ENCODE measurements at regions not wholly inside any gene's neighbourhood (a gene's known extent, or its start where the extent isn't known, plus 50 kb on each side); places are given as distances from the start of the nearest gene placed in this dataset.
"Not testable (repeated sequence)": the region's sequence is repeated elsewhere in the genome, so short reads cannot be mapped to it uniquely, and the experiment has no call there.

DNA sequence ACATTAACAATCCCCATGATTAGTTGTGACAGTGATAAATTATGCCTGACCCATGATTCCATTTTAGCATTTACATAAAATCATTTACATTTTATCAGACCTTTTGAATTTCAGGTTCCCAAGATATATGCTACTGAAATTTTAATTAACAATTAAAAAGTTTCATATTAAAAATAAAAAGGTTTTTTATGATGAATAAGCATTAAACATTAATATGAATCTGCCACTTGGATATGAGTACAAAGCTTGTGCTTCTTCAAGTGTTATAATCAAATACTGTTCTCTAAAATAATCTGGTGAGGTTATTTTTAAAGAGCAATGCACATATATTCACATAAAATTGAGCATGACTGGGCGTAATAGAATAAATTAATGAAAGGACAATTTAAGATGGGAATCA, 1218.0 kb downstream of the CNTNAP5 start:
- 81 to 98% (median 92%) methylated on average over 1 of the region's 1 CpG for WGBS, 5 donors
- intact Hi-C loops (cut with DNase I; ENCODE audit: low total_unique reads): no loop called here
- H3K27ac ChIP-seq: no peak overlapping the region

DNA sequence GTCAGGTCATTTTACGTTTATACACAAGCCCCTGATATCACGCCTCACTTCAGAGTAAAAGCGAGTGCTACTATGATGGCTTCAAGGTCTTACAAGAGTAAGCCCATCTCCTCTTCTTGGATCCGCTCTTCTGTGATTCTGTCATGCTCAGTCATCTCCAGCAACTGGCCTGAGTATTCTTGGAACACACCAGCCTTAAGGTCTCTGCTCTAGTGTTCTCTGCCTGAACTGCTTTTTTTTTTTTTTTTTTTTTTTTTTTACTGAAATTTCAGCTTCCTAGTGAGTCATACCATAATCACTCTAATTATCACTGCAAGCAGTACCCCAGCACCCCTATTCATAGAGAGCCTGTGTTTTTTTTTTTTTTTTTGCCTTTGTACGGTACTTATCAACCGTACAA, 1228.9 kb downstream of the CNTNAP5 start:
- Histone ChIP-seq H3K4me1 (no peaks in the 10 kb centered on the region), H3K9me3 (no peaks in the 10 kb centered on the region), H3K27ac (no peak overlapping the region), H3K4me3 (no peak overlapping the region), H3K27me3 (replicated peaks in 1 of 7) (no peaks in the 10 kb centered on the region), H3K36me3 (no peaks in the 10 kb centered on the region)
- 89 to 93% (median 91%) methylated on average over 6 of the region's 6 CpGs for WGBS, 5 donors
- DNase-seq: no peak
- intact Hi-C loops (cut with DNase I; ENCODE audit: low total_unique reads): no loop called here
- TF ChIP-seq POLR2A (IDR thresholded peaks at IDR 0.05): no peak
- TF ChIP-seq, protein P1, sequence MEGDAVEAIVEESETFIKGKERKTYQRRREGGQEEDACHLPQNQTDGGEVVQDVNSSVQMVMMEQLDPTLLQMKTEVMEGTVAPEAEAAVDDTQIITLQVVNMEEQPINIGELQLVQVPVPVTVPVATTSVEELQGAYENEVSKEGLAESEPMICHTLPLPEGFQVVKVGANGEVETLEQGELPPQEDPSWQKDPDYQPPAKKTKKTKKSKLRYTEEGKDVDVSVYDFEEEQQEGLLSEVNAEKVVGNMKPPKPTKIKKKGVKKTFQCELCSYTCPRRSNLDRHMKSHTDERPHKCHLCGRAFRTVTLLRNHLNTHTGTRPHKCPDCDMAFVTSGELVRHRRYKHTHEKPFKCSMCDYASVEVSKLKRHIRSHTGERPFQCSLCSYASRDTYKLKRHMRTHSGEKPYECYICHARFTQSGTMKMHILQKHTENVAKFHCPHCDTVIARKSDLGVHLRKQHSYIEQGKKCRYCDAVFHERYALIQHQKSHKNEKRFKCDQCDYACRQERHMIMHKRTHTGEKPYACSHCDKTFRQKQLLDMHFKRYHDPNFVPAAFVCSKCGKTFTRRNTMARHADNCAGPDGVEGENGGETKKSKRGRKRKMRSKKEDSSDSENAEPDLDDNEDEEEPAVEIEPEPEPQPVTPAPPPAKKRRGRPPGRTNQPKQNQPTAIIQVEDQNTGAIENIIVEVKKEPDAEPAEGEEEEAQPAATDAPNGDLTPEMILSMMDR (IDR thresholded peaks at IDR 0.05 in 8 of 11, conservative IDR thresholded peaks at IDR 0.05 in 3 of 11): no peak
- no peak for TF ChIP-seq POLR2AphosphoS5 (IDR thresholded peaks at IDR 0.05)

More for the DNA sequence above, 1218.0 kb downstream of the CNTNAP5 start:
- Histone ChIP-seq H3K27me3 (replicated peaks in 1 of 7) (no peaks in the 10 kb centered on the region), H3K9me3 (peaks cover 0 to 6% (median 0%) of the 10 kb centered on the region in 8 donors), H3K36me3 (no peaks in the 10 kb centered on the region), H3K4me3 (no peak overlapping the region), H3K4me1 (no peaks in the 10 kb centered on the region)
- TF ChIP-seq, protein P1 (IDR thresholded peaks at IDR 0.05 in 8 of 11, conservative IDR thresholded peaks at IDR 0.05 in 3 of 11): no peak
- no peak for TF ChIP-seq POLR2AphosphoS5 (IDR thresholded peaks at IDR 0.05)
- no peak for TF ChIP-seq POLR2A (IDR thresholded peaks at IDR 0.05)
- DNase-seq: no peak

DNA sequence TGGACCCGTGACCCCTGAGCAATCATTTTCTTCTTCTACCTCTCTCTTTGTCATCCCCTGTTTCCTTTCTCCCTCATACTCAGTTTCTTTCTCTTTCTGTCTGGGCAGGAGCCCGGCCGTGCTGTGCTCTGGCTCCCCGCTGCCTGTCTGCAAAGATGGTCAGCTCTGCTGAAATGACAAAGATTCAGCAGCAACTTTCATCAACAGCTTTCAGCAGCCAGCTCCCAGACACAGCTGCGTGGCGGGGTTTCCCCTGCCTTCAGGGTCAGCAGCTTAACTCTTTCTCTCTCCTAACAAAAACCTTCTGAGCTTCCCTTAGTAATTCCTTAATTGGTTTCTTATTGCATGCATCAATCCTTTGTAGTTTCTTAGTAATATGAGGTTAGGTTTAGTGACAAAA, 1234.4 kb downstream of the CNTNAP5 start:
- Histone ChIP-seq H3K4me1 (no peaks in the 10 kb centered on the region), H3K9me3 (peaks cover 0 to 11% (median 0%) of the 10 kb centered on the region in 8 donors), H3K27me3 (replicated peaks in 1 of 7) (no peaks in the 10 kb centered on the region), H3K36me3 (no peaks in the 10 kb centered on the region), H3K27ac (no peak overlapping the region), H3K4me3 (no peak overlapping the region)
- TF ChIP-seq, protein P1 (IDR thresholded peaks at IDR 0.05 in 8 of 11, conservative IDR thresholded peaks at IDR 0.05 in 3 of 11): no peak
- TF ChIP-seq POLR2AphosphoS5 (IDR thresholded peaks at IDR 0.05) (no peak), POLR2A (IDR thresholded peaks at IDR 0.05) (no peak)
- no peak for DNase-seq
- intact Hi-C loops (cut with DNase I; ENCODE audit: low total_unique reads): no loop called here
- WGBS, 5 donors: 65 to 74% (median 71%) methylated on average over 6 of the region's 6 CpGs

DNA sequence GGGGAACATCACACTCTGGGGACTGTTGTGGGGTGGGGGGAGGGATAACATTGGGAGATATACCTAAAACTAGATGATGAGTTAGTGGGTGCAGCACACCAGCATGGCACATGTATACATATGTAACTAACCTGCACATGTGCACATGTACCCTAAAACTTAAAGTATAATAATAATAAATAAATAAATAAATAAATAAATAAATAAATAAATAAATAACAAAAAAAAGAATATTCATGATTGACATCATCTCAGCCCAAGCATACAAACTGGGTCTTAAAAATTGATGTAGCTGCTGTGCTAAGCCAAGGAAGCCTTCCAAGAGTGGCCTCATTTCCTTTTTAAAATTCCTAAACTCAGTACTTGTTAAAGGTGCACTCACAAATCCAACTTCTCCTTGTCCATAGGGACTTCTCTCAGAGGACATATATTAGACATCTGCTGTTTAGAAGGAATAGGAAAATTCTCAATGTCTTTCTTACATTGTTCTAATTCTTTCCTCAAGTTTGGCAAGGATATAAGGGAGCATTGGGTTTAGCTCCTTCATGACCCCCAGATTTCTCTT, 1235.4 kb downstream of the CNTNAP5 start:
- H3K36me3 ChIP-seq; DNase-seq; H3K27me3 ChIP-seq (replicated peaks in 1 of 7); H3K27ac ChIP-seq; H3K4me3 ChIP-seq; H3K4me1 ChIP-seq; intact Hi-C loops (cut with DNase I; ENCODE audit: low total_unique reads): not testable (repeated sequence)
- H3K9me3 ChIP-seq: peaks cover 0 to 11% (median 0%) of the 10 kb centered on the region in 8 donors

DNA sequence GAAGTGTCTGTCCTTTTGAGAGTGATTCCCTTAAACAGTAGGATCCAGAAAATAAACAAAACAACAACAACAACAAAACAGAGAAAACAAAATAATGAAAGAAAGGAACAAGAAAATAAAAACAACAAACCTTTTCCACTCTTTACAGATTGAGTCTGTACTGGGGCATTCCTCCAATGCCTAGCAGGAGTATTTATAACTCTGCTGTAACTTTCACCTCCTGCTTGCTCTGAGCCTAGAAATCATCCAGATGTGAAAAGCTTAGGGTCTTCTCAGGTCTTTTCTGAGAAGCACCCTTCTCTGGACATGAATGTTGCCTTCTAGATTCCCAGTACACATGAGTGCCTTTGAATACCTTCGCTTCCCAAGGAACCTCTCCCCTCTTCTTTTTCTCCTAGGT, 1239.4 kb downstream of the CNTNAP5 start:
- no peaks in the 10 kb centered on the region for H3K36me3 ChIP-seq
- WGBS, 5 donors: 82 to 90% (median 86%) methylated on average over 1 of the region's 1 CpG
- TF ChIP-seq POLR2A (IDR thresholded peaks at IDR 0.05): no peak
- TF ChIP-seq, protein P1 (IDR thresholded peaks at IDR 0.05 in 8 of 11, conservative IDR thresholded peaks at IDR 0.05 in 3 of 11): no peak
- no peak for TF ChIP-seq POLR2AphosphoS5 (IDR thresholded peaks at IDR 0.05)
- no peak overlapping the region for H3K4me3 ChIP-seq
- H3K27ac ChIP-seq: no peak overlapping the region
- H3K9me3 ChIP-seq: peaks cover 0 to 10% (median 0%) of the 10 kb centered on the region in 8 donors
- no peaks in the 10 kb centered on the region for H3K27me3 ChIP-seq (replicated peaks in 1 of 7)
- no peaks in the 10 kb centered on the region for H3K4me1 ChIP-seq
- no peak for DNase-seq
- intact Hi-C loops (cut with DNase I; ENCODE audit: low total_unique reads): no loop called here

All from spleen (tissue), 11 donors.